OCI-LY3 (cell line): ENCODE measurements at regions not wholly inside any gene's neighbourhood (a gene's known extent, or its start where the extent isn't known, plus 50 kb on each side); places are given as distances from the start of the nearest gene placed in this dataset.

ENCODE experiments used
- EZH2phosphoT487 ChIP-seq: fragments of 200-600 bp; shearing (Covaris generic); IDR thresholded peaks from 2 replicates; pipeline ENCODE4 v1.6.1; 2018; ENCODE audit warnings: antibody characterized with exemption, mixed run types, low read depth
- TF ChIP-seq, protein P1 (sequence below): fragments of 200-600, 300-600 bp; sonication (generic); IDR thresholded peaks from 2 replicates; pipeline ENCODE4 v1.5.1; 2014; ENCODE audit warnings: antibody characterized with exemption, low read length, low read depth

GRCh38 chr7:55277916-55278315, 87.2 kb upstream of the LANCL2 start:
- TF ChIP-seq, protein P1, sequence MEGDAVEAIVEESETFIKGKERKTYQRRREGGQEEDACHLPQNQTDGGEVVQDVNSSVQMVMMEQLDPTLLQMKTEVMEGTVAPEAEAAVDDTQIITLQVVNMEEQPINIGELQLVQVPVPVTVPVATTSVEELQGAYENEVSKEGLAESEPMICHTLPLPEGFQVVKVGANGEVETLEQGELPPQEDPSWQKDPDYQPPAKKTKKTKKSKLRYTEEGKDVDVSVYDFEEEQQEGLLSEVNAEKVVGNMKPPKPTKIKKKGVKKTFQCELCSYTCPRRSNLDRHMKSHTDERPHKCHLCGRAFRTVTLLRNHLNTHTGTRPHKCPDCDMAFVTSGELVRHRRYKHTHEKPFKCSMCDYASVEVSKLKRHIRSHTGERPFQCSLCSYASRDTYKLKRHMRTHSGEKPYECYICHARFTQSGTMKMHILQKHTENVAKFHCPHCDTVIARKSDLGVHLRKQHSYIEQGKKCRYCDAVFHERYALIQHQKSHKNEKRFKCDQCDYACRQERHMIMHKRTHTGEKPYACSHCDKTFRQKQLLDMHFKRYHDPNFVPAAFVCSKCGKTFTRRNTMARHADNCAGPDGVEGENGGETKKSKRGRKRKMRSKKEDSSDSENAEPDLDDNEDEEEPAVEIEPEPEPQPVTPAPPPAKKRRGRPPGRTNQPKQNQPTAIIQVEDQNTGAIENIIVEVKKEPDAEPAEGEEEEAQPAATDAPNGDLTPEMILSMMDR = no peak
- TF ChIP-seq EZH2phosphoT487 = no peak
